ENCODE measurements at regions not wholly inside any gene's neighbourhood (a gene's known extent, or its start where the extent isn't known, plus 50 kb on each side); places are given as distances from the start of the nearest gene placed in this dataset.
"Not testable (repeated sequence)": the region's sequence is repeated elsewhere in the genome, so short reads cannot be mapped to it uniquely, and the experiment has no call there.

- H3K27ac ChIP-seq: no peak overlapping the region
- TF ChIP-seq CTCF (conservative IDR thresholded peaks at IDR 0.05) (no peak), ZFX (IDR thresholded peaks at IDR 0.05) (no peak)
Observed at GRCh38 chr5:112552216-112552615, 133.1 kb upstream of the EPB41L4A start.

- TF ChIP-seq ZFX (IDR thresholded peaks at IDR 0.05) (no peak), CTCF (conservative IDR thresholded peaks at IDR 0.05) (no peak)
- no peak overlapping the region for H3K27ac ChIP-seq
Observed at GRCh38 chr5:112552791-112553190, 133.7 kb upstream of the EPB41L4A start.

- no peak overlapping the region for H3K27ac ChIP-seq
- TF ChIP-seq CTCF (conservative IDR thresholded peaks at IDR 0.05) (no peak), ZFX (IDR thresholded peaks at IDR 0.05) (no peak)
Observed at GRCh38 chr5:112554101-112554977, 135.3 kb upstream of the EPB41L4A start.

DNA sequence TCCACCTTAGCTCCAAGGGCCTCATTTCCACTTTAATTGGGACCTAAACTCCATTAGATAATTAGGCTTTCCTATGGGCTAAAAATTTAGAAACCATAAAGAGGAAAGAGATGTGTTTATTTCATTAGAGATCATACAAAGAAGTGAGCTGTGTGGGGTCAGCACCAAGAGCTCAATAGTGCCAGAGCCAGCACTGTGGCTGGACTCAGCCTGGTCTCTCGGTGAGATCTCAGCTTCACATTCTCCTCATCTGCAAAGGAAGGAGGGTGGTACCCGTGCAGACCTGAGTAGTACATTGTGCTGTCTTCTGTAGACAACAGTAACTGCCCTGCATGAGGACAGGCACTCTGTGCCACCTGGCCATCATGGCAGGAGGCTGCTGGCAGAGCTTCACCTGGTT, 136.1 kb upstream of the EPB41L4A start:
- H3K27ac ChIP-seq: no peak overlapping the region
- TF ChIP-seq ZFX (IDR thresholded peaks at IDR 0.05) (no peak), CTCF (conservative IDR thresholded peaks at IDR 0.05) (no peak)

- no peak for TF ChIP-seq ZFX (IDR thresholded peaks at IDR 0.05)
- H3K27ac ChIP-seq: no peak overlapping the region
Observed at GRCh38 chr5:112555691-112556090, 136.6 kb upstream of the EPB41L4A start.

DNA sequence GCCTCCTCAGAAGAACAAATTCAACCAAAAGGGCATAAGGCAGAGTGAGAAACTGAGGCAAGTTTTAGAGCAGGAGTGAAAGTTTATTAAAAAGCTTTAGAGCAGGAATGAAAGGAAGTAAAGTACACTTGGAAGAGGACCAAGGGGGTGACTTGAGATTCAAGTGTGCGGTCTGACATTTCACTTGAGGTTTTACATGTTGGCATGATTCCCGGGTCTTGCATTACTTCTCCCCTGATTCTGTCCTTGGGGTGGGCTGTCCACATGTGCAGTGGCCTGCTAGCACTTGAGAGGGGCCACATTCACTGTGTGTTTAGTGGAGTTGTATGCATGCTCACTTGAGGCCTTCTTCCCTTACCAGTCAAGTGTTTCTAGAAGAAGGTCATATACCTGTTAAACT, 140.4 kb upstream of the EPB41L4A start:
- H3K27ac ChIP-seq: not testable (repeated sequence)

GRCh38 chr5:112560371-112560770, 141.3 kb upstream of the EPB41L4A start:
- no peak overlapping the region for H3K27ac ChIP-seq
- no peak for TF ChIP-seq ZFX (IDR thresholded peaks at IDR 0.05)
- TF ChIP-seq CTCF (conservative IDR thresholded peaks at IDR 0.05): no peak

- H3K27ac ChIP-seq: no peak overlapping the region
- TF ChIP-seq CTCF (conservative IDR thresholded peaks at IDR 0.05) (no peak), ZFX (IDR thresholded peaks at IDR 0.05) (no peak)
Observed at GRCh38 chr5:112563169-112563826, 144.2 kb upstream of the EPB41L4A start.

Data from C4-2B (cell line).